IMR-90 (cell line): ENCODE measurements at regions not wholly inside any gene's neighbourhood (a gene's known extent, or its start where the extent isn't known, plus 50 kb on each side); places are given as distances from the start of the nearest gene placed in this dataset.

Experiments used
- ATAC-seq: fragments of 200-7000 bp; cut with Tn5 transposase; 2 replicates; pipeline ENCODE4 v1.9.1; 2020; ENCODE audit warnings: low read depth, mild to moderate bottlenecking, moderate library complexity
- BruUV-seq: library from RNA; stranded (reverse); fragments of 400-500 nt; replicated peaks from 2 replicates; lab custom pipeline; 2021; lab: Mats Ljungman, UMichigan
- CTCF ChIA-PET: fragments of 300-600 bp; formaldehyde crosslinking; extraction: SDS; loops from one replicate; lab custom pipeline; 2021; ENCODE audit warnings: antibody characterized with exemption; lab: Yijun Ruan, JAX
- POLR2A ChIA-PET: fragments of 300-600 bp; sonication (Branson Sonifier 250); formaldehyde crosslinking; loops from one replicate; lab custom pipeline; 2022; ENCODE audit warnings: antibody characterized with exemption; ENCODE audit not compliant: unreplicated experiment; lab: Charles Lee
- DNase-seq: peaks from one replicate; pipeline ENCODE4 v3.0.0; 2013
- H2AFZ ChIP-seq: replicated peaks from 2 replicates; pipeline ENCODE3; 2013; ENCODE audit warnings: low read length, mild to moderate bottlenecking; ENCODE audit not compliant: poor library complexity
- H2AK5ac ChIP-seq: 2 replicates; pipeline ENCODE4 v1.6.1; 2013; ENCODE audit warnings: low read depth, low read length, inconsistent platforms
- H2AK9ac ChIP-seq: replicated peaks from 2 replicates; pipeline ENCODE3; 2013; ENCODE audit warnings: mild to moderate bottlenecking, low read depth, low read length, moderate library complexity; ENCODE audit not compliant: poor library complexity
- H2BK120ac ChIP-seq: 2 replicates; pipeline ENCODE4 v1.6.1; 2013; ENCODE audit warnings: low read depth, low read length, inconsistent platforms
- H2BK15ac ChIP-seq: 3 replicates; pipeline ENCODE4 v1.6.1; 2013; ENCODE audit warnings: low read depth, low read length, inconsistent platforms
- H2BK20ac ChIP-seq: 2 replicates; pipeline ENCODE4 v1.6.1; 2013; ENCODE audit warnings: low read depth, mild to moderate bottlenecking, inconsistent platforms, low read length, moderate library complexity
- H2BK5ac ChIP-seq: 2 replicates; pipeline ENCODE4 v1.6.1; 2013; ENCODE audit warnings: mild to moderate bottlenecking, low read depth, low read length, inconsistent platforms; ENCODE audit not compliant: poor library complexity, severe bottlenecking
- H3K14ac ChIP-seq: replicated peaks from 2 replicates; pipeline ENCODE4 v1.6.1; 2013; ENCODE audit warnings: low read depth, low read length, inconsistent platforms
- H3K18ac ChIP-seq: 2 replicates; pipeline ENCODE4 v1.6.1; 2013; ENCODE audit warnings: low read depth, low read length, control low read depth
- H3K23ac ChIP-seq: 2 replicates; pipeline ENCODE4 v1.6.1; 2013; ENCODE audit warnings: low read depth, low read length, inconsistent platforms
- H3K27ac ChIP-seq: 2 replicates; pipeline ENCODE4 v1.5.1; 2013; ENCODE audit warnings: mild to moderate bottlenecking, control low read depth, low read length; ENCODE audit not compliant: insufficient read depth
- H3K27me3 ChIP-seq: 2 replicates; pipeline ENCODE4 v1.6.1; 2013; ENCODE audit warnings: low read length; ENCODE audit not compliant: control insufficient read depth, insufficient read depth
- H3K36me3 ChIP-seq: 2 replicates; pipeline ENCODE4 v1.6.1; 2013; ENCODE audit warnings: low read length, mixed read lengths; ENCODE audit not compliant: control insufficient read depth, insufficient read depth
- H3K4ac ChIP-seq: 2 replicates; pipeline ENCODE4 v1.6.1; 2013; ENCODE audit warnings: low read depth, low read length, inconsistent platforms
- H3K4me1 ChIP-seq: 2 replicates; pipeline ENCODE4 v1.6.1; 2013; ENCODE audit warnings: low read length, mixed read lengths; ENCODE audit not compliant: control insufficient read depth, insufficient read depth
- H3K4me2 ChIP-seq: 2 replicates; pipeline ENCODE4 v1.6.1; 2013; ENCODE audit warnings: low read depth, mild to moderate bottlenecking, control low read depth, low read length, moderate library complexity
- H3K4me3 ChIP-seq: 2 replicates; pipeline ENCODE4 v1.5.1; 2013; ENCODE audit warnings: low read depth, mild to moderate bottlenecking, control low read depth, low read length, moderate library complexity; ENCODE audit not compliant: insufficient read depth
- H3K56ac ChIP-seq: 2 replicates; pipeline ENCODE4 v1.6.1; 2013; ENCODE audit warnings: low read length, inconsistent platforms; ENCODE audit not compliant: insufficient read depth; ENCODE audit errors: extremely low read depth
- H3K79me1 ChIP-seq, 2 experiments: 2 replicates each; pipeline ENCODE4 v1.6.1; 2013; ENCODE audit warnings: low read length in 2 of 2, inconsistent platforms in 1 of 2, low read depth in 1 of 2
- H3K9ac ChIP-seq: 2 replicates; pipeline ENCODE4 v1.6.1; 2013; ENCODE audit warnings: low read depth, low read length, control low read depth
- H3K9me1 ChIP-seq: 2 replicates; pipeline ENCODE4 v1.6.1; 2013; ENCODE audit warnings: low read length, inconsistent platforms; ENCODE audit not compliant: insufficient read depth
- H3K9me3 ChIP-seq: 2 replicates; pipeline ENCODE4 v1.6.1; 2013; ENCODE audit warnings: low read length; ENCODE audit not compliant: control insufficient read depth, insufficient read depth
- H4K20me1 ChIP-seq: 2 replicates; pipeline ENCODE4 v1.6.1; 2013; ENCODE audit warnings: low read length, inconsistent platforms; ENCODE audit not compliant: insufficient read depth
- H4K5ac ChIP-seq: 2 replicates; pipeline ENCODE4 v1.6.1; 2013; ENCODE audit warnings: mild to moderate bottlenecking, low read depth, low read length, control low read depth
- H4K8ac ChIP-seq, 2 experiments: 2 replicates each; pipeline ENCODE4 v1.6.1; 2013; ENCODE audit warnings: low read depth in 2 of 2, low read length in 2 of 2, control low read depth in 1 of 2, inconsistent platforms in 1 of 2
- H4K91ac ChIP-seq: 2 replicates; pipeline ENCODE4 v1.6.1; 2013; ENCODE audit warnings: low read depth, low read length, inconsistent platforms; ENCODE audit not compliant: insufficient read depth
- BHLHE40 ChIP-seq: fragments of 150-350 bp; IDR thresholded peaks from 2 replicates; pipeline ENCODE4 v1.6.1; 2016; ENCODE audit warnings: mild to moderate bottlenecking, low read depth, low read length
- CEBPB ChIP-seq: IDR thresholded peaks from 2 replicates; pipeline ENCODE4 v1.6.1; 2012; ENCODE audit warnings: low read depth, low read length, improper control_type of control experiment
- CHD1 ChIP-seq: IDR thresholded peaks from 2 replicates; pipeline ENCODE4 v1.6.1; 2012; ENCODE audit warnings: low read depth, low read length, improper control_type of control experiment
- FOS ChIP-seq: fragments of 150-350 bp; IDR thresholded peaks from 2 replicates; pipeline ENCODE4 v1.6.1; 2016; ENCODE audit warnings: low read depth, low read length
- MAFK ChIP-seq: IDR thresholded peaks from 2 replicates; pipeline ENCODE4 v1.6.1; 2012; ENCODE audit warnings: low read depth, low read length, improper control_type of control experiment
- MAZ ChIP-seq: IDR thresholded peaks from 2 replicates; pipeline ENCODE4 v1.6.1; 2012; ENCODE audit warnings: low read depth, mild to moderate bottlenecking, low read length, improper control_type of control experiment, moderate library complexity, borderline replicate concordance
- MXI1 ChIP-seq: IDR thresholded peaks from 2 replicates; pipeline ENCODE4 v1.6.1; 2012; ENCODE audit warnings: low read depth, mild to moderate bottlenecking, low read length, moderate library complexity, borderline replicate concordance
- NFE2L2 ChIP-seq: fragments of 150-350 bp; IDR thresholded peaks from 2 replicates; pipeline ENCODE4 v1.6.1; 2016; ENCODE audit warnings: low read depth, mild to moderate bottlenecking, low read length
- POLR2A ChIP-seq: IDR thresholded peaks from 2 replicates; pipeline ENCODE4 v1.6.1; 2012; ENCODE audit warnings: mild to moderate bottlenecking, low read depth, low read length
- RAD21 ChIP-seq: IDR thresholded peaks from 2 replicates; pipeline ENCODE4 v1.6.1; 2012; ENCODE audit warnings: low read length, improper control_type of control experiment
- RCOR1 ChIP-seq: IDR thresholded peaks from 2 replicates; pipeline ENCODE4 v1.6.1; 2012; ENCODE audit warnings: mild to moderate bottlenecking, low read length, improper control_type of control experiment; ENCODE audit not compliant: insufficient replicate concordance
- RFX5 ChIP-seq: IDR thresholded peaks from 2 replicates; pipeline ENCODE4 v1.8.0; 2012; ENCODE audit warnings: low read depth, mild to moderate bottlenecking, low read length, moderate library complexity
- SMC3 ChIP-seq: fragments of 150-350 bp; IDR thresholded peaks from 2 replicates; pipeline ENCODE4 v1.6.1; 2016; ENCODE audit warnings: low read depth, mild to moderate bottlenecking, antibody characterized with exemption, low read length, moderate library complexity
- WGBS, 2 experiments: methylation state at CpG; one replicate each; pipeline versions ENCODE4 v1.1.5 to v1.1.7; 2013; ENCODE audit warnings: missing lambda C conversion rate in 2 of 2; ENCODE audit not compliant: insufficient read length in 1 of 2; ENCODE audit errors: extremely low coverage in 2 of 2; 5-methylcytosine and 5-hydroxymethylcytosine counted together
- dilution Hi-C: fragments of 300-500 bp; cut with HindIII; formaldehyde crosslinking; loops from one replicate; pipeline ENCODE4 v1.14.3; 2018; ENCODE audit warnings: low sequenced_read_pairs; ENCODE audit not compliant: unreplicated experiment
- in situ Hi-C: fragments of 300-500 bp; cut with MboI; formaldehyde crosslinking; loops from 3 replicates; pipeline ENCODE4 v1.14.3; 2019; ENCODE audit warnings: low sequenced_read_pairs, inconsistent platforms, mixed read lengths
- intact Hi-C: fragments of 100-400 bp; cut with micrococcal nuclease; formaldehyde crosslinking; loops from 2 replicates; pipeline ENCODE4 v1.10.0; 2022
- TF ChIP-seq, protein P1 (sequence below): fragments of 150-350 bp; IDR thresholded peaks from 2 replicates; pipeline ENCODE4 v1.6.1; 2016; ENCODE audit warnings: low read depth, mild to moderate bottlenecking, low read length, moderate library complexity, borderline replicate concordance
- TF ChIP-seq, protein P2 (sequence below): fragments of 150-350 bp; IDR thresholded peaks from 2 replicates; pipeline ENCODE4 v1.6.1; 2017; ENCODE audit warnings: mild to moderate bottlenecking, antibody characterized with exemption, low read length, low read depth
- TF ChIP-seq, protein P3 (sequence below): conservative IDR thresholded peaks from 2 replicates; pipeline ENCODE4 v1.5.1; 2012; ENCODE audit warnings: mild to moderate bottlenecking, low read depth, low read length, improper control_type of control experiment

DNA sequence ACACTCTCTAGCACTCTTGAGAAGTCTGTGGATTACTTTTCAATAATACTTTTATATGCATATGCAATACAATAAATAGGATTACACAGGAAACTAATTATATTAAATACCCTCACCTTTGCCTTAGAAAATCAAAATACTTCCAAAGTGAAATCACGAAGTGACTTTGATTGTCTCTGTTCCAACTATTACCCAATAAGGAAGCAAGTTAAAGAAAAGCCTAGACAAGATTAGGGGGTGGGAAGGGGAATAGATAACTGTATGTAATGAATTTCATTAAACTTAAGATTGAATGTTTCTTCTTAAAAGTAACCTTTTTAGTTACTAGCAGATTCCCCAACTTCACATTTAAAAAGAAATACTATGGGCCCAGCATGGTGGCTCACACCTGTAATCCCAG is 66.6 kb upstream of the SOX4 start:
- ATAC-seq, result no peak
- H3K56ac ChIP-seq, result no peak overlapping the region

More for the DNA sequence above, 66.6 kb upstream of the SOX4 start:
- POLR2A ChIA-PET, result no interaction called here
- no peak for DNase-seq
- no peaks in the 10 kb centered on the region for H3K9me1 ChIP-seq
- no peak overlapping the region for H4K91ac ChIP-seq
- intact Hi-C loops, result no loop called here
- BruUV-seq, result no TSS peak
- WGBS, 2 experiments, result no CpG with 5 or more reads among the region's 1 CpG
- H2AK9ac ChIP-seq, result no peak overlapping the region
- H4K8ac ChIP-seq, result no peak overlapping the region
- H4K5ac ChIP-seq, result no peak overlapping the region
- dilution Hi-C loops, result no loop called here
- no peaks in the 10 kb centered on the region for H3K4me1 ChIP-seq
- TF ChIP-seq CEBPB (no peak), RFX5 (no peak), NFE2L2 (no peak), MAZ (no peak), BHLHE40 (no peak), FOS (no peak), SMC3 (no peak), MXI1 (no peak), POLR2A (no peak), MAFK (no peak), RCOR1 (no peak), RAD21 (no peak), CHD1 (no peak)
- TF ChIP-seq, protein P1, sequence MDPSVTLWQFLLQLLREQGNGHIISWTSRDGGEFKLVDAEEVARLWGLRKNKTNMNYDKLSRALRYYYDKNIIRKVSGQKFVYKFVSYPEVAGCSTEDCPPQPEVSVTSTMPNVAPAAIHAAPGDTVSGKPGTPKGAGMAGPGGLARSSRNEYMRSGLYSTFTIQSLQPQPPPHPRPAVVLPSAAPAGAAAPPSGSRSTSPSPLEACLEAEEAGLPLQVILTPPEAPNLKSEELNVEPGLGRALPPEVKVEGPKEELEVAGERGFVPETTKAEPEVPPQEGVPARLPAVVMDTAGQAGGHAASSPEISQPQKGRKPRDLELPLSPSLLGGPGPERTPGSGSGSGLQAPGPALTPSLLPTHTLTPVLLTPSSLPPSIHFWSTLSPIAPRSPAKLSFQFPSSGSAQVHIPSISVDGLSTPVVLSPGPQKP, result no peak
- TF ChIP-seq, protein P2, sequence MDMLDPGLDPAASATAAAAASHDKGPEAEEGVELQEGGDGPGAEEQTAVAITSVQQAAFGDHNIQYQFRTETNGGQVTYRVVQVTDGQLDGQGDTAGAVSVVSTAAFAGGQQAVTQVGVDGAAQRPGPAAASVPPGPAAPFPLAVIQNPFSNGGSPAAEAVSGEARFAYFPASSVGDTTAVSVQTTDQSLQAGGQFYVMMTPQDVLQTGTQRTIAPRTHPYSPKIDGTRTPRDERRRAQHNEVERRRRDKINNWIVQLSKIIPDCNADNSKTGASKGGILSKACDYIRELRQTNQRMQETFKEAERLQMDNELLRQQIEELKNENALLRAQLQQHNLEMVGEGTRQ, result no peak
- TF ChIP-seq, protein P3, sequence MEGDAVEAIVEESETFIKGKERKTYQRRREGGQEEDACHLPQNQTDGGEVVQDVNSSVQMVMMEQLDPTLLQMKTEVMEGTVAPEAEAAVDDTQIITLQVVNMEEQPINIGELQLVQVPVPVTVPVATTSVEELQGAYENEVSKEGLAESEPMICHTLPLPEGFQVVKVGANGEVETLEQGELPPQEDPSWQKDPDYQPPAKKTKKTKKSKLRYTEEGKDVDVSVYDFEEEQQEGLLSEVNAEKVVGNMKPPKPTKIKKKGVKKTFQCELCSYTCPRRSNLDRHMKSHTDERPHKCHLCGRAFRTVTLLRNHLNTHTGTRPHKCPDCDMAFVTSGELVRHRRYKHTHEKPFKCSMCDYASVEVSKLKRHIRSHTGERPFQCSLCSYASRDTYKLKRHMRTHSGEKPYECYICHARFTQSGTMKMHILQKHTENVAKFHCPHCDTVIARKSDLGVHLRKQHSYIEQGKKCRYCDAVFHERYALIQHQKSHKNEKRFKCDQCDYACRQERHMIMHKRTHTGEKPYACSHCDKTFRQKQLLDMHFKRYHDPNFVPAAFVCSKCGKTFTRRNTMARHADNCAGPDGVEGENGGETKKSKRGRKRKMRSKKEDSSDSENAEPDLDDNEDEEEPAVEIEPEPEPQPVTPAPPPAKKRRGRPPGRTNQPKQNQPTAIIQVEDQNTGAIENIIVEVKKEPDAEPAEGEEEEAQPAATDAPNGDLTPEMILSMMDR, result no peak
- no peak overlapping the region for H2BK15ac ChIP-seq
- H2BK20ac ChIP-seq, result no peak overlapping the region
- in situ Hi-C loops, result no loop called here
- H3K4me3 ChIP-seq, result no peak overlapping the region
- no peak overlapping the region for H3K9ac ChIP-seq
- no peak overlapping the region for H2AK5ac ChIP-seq
- no peak overlapping the region for H2AFZ ChIP-seq
- H3K27me3 ChIP-seq, result peaks cover 4% of the 10 kb centered on the region
- H4K20me1 ChIP-seq, result no peaks in the 10 kb centered on the region
- H3K79me1 ChIP-seq, result no peaks in the 10 kb centered on the region
- no peak overlapping the region for H3K14ac ChIP-seq
- CTCF ChIA-PET, result no interaction called here
- H2BK120ac ChIP-seq, result no peak overlapping the region
- H3K27ac ChIP-seq, result no peak overlapping the region
- H3K4me2 ChIP-seq, result no peak overlapping the region
- no peak overlapping the region for H2BK5ac ChIP-seq
- no peak overlapping the region for H3K18ac ChIP-seq
- no peaks in the 10 kb centered on the region for H3K9me3 ChIP-seq
- H3K36me3 ChIP-seq, result no peaks in the 10 kb centered on the region
- no peak overlapping the region for H3K23ac ChIP-seq
- H3K4ac ChIP-seq, result no peak overlapping the region
